ENCODE measurements at regions not wholly inside any gene's neighbourhood (a gene's known extent, or its start where the extent isn't known, plus 50 kb on each side); places are given as distances from the start of the nearest gene placed in this dataset.

GRCh38 chr1:119302011-119302410 is 66.6 kb upstream of the HAO2 start:
- CTCF ChIA-PET: interaction anchor here (1.2 kb wide), 1 partner anchor 27 kb away, joined by 4 read pairs; no protein-coding TSS in a partner anchor
- RAD21 ChIA-PET (ENCODE audit: low non-redundant PET in 1 of 2, low total read pairs in 2 of 2, uncharacterized antibody in 2 of 2, unreplicated experiment in 2 of 2): no interaction called here

More at GRCh38 chr1:119302011-119302410, 66.6 kb upstream of the HAO2 start:
- Histone ChIP-seq H2AFZ (ENCODE audit: low read depth, low read length, poor library complexity, severe bottlenecking) (no peak overlapping the region), H4K20me1 (ENCODE audit: insufficient read depth) (no peaks in the 10 kb centered on the region), H3K9ac (ENCODE audit: low read length) (no peak overlapping the region), H3K9me3 (ENCODE audit: control insufficient read depth in 1 of 2, insufficient read depth in 1 of 2, low read depth in 1 of 2, low read length in 2 of 2) (no peaks in the 10 kb centered on the region), H3K4me3 (replicated peaks in 1 of 2; ENCODE audit: low read depth in 1 of 2, low read length in 2 of 2) (no peak overlapping the region), H3K4me2 (ENCODE audit: low read length) (no peak overlapping the region), H3K79me2 (ENCODE audit: insufficient read depth, low read length) (no peaks in the 10 kb centered on the region), H3K9me2 (ENCODE audit: insufficient read depth) (no peaks in the 10 kb centered on the region), H3K36me3 (ENCODE audit: control insufficient read depth in 1 of 2, insufficient read depth in 2 of 2, low read length in 2 of 2) (no peaks in the 10 kb centered on the region), H3K27me3 (ENCODE audit: insufficient read depth, low read length) (peaks cover 63% of the 10 kb centered on the region), H3K27ac (ENCODE audit: low read depth, low read length) (no peak overlapping the region), H3K4me1 (ENCODE audit: control insufficient read depth in 1 of 2, insufficient read depth in 2 of 2, low read length in 2 of 2) (no peaks in the 10 kb centered on the region)
- no peak for TF ChIP-seq POLR2A (IDR thresholded peaks at IDR 0.05; ENCODE audit: borderline replicate concordance, extremely low read depth, insufficient read depth, insufficient read length)
- no peak for TF ChIP-seq ATF3 (IDR thresholded peaks at IDR 0.05)
- no peak for TF ChIP-seq SP1 (IDR thresholded peaks at IDR 0.05; ENCODE audit: low read depth)
- TF ChIP-seq EZH2 (IDR thresholded peaks at IDR 0.05): no peak
- TF ChIP-seq EZH2phosphoT487 (IDR thresholded peaks at IDR 0.05; ENCODE audit: borderline replicate concordance): no peak
- no peak for TF ChIP-seq ELF1 (IDR thresholded peaks at IDR 0.05; ENCODE audit: borderline replicate concordance, low read depth)
- no peak for TF ChIP-seq TCF7L2 (IDR thresholded peaks at IDR 0.05; ENCODE audit: borderline replicate concordance, extremely low read depth, insufficient read depth, insufficient read length)
- no peak for TF ChIP-seq RAD21 (IDR thresholded peaks at IDR 0.05; ENCODE audit: low read depth)
- no peak for TF ChIP-seq ZNF274 (IDR thresholded peaks at IDR 0.05; ENCODE audit: low read depth, low read length)
- TF ChIP-seq JUND (IDR thresholded peaks at IDR 0.05): no peak
- no peak for TF ChIP-seq ZFX (IDR thresholded peaks at IDR 0.05)
- no peak for TF ChIP-seq YY1 (IDR thresholded peaks at IDR 0.05; ENCODE audit: extremely low read depth, insufficient replicate concordance, low read depth, low read length)
- TF ChIP-seq ZBTB33 (IDR thresholded peaks at IDR 0.05; ENCODE audit: extremely low read depth, insufficient replicate concordance, low read length): no peak
- ATAC-seq: no peak
- no peak for DNase-seq (ENCODE audit: low read depth, low spot score)
- intact Hi-C loops (cut with micrococcal nuclease): no loop called here
- POLR2A ChIA-PET: no interaction called here
- no TSS peak for BruUV-seq (replicated peaks)

Data from HCT116 (cell line).